NB4 (cell line): ENCODE measurements at regions not wholly inside any gene's neighbourhood (a gene's known extent, or its start where the extent isn't known, plus 50 kb on each side); places are given as distances from the start of the nearest gene placed in this dataset.
A peak's percentile ranks its signal among the peaks of the same experiment; 100 is the strongest.

Experiments
- DNase-seq: peaks from one replicate; pipeline ENCODE4 v3.0.0; 2010; ENCODE audit warnings: low read depth
- H3K4me3 ChIP-seq: one replicate; pipeline ENCODE4 v1.5.1; 2011; ENCODE audit warnings: mild to moderate bottlenecking, low read depth, low read length, moderate library complexity
- MYC ChIP-seq: IDR thresholded peaks from 2 replicates; pipeline ENCODE4 v1.6.1; 2011; ENCODE audit warnings: low read depth, low read length
- POLR2A ChIP-seq: IDR thresholded peaks from 2 replicates; pipeline ENCODE4 v1.6.1; 2011; ENCODE audit warnings: mild to moderate bottlenecking; ENCODE audit not compliant: insufficient read length; ENCODE audit errors: extremely low read depth
- TF ChIP-seq, protein P1 (sequence below): IDR thresholded peaks from 2 replicates; pipeline ENCODE4 v1.6.1; 2011; ENCODE audit warnings: low read depth, low read length
- TF ChIP-seq, protein P2 (sequence below): IDR thresholded peaks from one replicate; pipeline ENCODE4 v1.5.1; 2012; ENCODE audit warnings: low read depth, low read length

- DNase-seq = no peak
- no peak overlapping the region for H3K4me3 ChIP-seq
- TF ChIP-seq POLR2A = no peak
- TF ChIP-seq, protein P1, sequence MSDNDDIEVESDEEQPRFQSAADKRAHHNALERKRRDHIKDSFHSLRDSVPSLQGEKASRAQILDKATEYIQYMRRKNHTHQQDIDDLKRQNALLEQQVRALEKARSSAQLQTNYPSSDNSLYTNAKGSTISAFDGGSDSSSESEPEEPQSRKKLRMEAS = no peak
- TF ChIP-seq, protein P2, sequence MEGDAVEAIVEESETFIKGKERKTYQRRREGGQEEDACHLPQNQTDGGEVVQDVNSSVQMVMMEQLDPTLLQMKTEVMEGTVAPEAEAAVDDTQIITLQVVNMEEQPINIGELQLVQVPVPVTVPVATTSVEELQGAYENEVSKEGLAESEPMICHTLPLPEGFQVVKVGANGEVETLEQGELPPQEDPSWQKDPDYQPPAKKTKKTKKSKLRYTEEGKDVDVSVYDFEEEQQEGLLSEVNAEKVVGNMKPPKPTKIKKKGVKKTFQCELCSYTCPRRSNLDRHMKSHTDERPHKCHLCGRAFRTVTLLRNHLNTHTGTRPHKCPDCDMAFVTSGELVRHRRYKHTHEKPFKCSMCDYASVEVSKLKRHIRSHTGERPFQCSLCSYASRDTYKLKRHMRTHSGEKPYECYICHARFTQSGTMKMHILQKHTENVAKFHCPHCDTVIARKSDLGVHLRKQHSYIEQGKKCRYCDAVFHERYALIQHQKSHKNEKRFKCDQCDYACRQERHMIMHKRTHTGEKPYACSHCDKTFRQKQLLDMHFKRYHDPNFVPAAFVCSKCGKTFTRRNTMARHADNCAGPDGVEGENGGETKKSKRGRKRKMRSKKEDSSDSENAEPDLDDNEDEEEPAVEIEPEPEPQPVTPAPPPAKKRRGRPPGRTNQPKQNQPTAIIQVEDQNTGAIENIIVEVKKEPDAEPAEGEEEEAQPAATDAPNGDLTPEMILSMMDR = no peak
Observed at GRCh38 chr20:60481743-60482133, 523.5 kb downstream of the CDH26 start.

- DNase-seq = no peak
- no peak overlapping the region for H3K4me3 ChIP-seq
- TF ChIP-seq POLR2A (no peak), MYC (no peak)
- TF ChIP-seq, protein P2 = no peak
- TF ChIP-seq, protein P1 = no peak
Observed at GRCh38 chr20:60482221-60483008, 524.2 kb downstream of the CDH26 start.

DNA sequence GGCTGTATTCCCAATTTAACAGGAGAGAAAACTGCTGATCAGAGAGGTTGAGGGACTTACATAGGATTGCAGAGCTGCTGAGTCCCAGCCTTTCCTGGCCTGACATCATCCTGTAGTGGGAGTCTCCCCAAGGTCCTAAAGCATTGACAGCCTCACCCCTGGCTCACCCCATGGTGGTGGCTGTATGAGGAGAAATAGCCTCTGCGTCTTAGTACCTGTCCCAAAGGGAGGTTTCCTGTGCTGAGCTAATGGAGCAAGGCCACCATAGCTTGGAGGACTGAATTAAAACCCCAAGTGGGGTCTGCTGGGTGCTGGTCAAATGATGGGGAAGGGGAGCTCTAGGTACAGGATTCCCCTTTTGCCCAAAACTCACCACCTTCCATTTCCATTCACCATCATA lies 525.1 kb downstream of the CDH26 start:
- no peak for TF ChIP-seq MYC
- TF ChIP-seq, protein P1 = no peak
- TF ChIP-seq, protein P2 = no peak
- no peak for TF ChIP-seq POLR2A

DNA sequence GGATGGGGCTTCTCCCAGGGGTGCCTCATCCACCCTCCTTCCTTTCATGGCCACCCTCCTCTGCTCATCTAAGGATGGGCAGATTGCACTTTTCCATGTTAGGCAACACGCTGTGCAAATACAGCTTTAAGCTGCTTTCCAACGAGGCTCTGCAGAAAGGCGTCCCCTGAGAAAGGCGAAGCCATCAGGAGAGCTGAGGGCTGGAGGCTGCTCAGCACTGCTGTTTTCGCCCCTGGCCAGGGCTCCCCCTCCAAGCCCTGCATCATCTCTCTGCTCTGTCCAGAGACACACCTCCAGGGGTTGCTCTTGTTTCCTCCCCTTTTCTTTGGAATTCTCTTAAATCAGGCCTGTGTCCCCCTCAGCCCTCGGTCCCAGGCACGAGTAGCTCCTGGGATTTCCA lies 526.1 kb downstream of the CDH26 start:
- DNase-seq = no peak
- H3K4me3 ChIP-seq = no peak overlapping the region
- TF ChIP-seq, protein P1 = no peak
- no peak for TF ChIP-seq MYC
- TF ChIP-seq POLR2A = no peak
- TF ChIP-seq, protein P2 = no peak

More for the DNA sequence above, 525.1 kb downstream of the CDH26 start:
- DNase-seq = peak; percentile 24
- no peak overlapping the region for H3K4me3 ChIP-seq

DNA sequence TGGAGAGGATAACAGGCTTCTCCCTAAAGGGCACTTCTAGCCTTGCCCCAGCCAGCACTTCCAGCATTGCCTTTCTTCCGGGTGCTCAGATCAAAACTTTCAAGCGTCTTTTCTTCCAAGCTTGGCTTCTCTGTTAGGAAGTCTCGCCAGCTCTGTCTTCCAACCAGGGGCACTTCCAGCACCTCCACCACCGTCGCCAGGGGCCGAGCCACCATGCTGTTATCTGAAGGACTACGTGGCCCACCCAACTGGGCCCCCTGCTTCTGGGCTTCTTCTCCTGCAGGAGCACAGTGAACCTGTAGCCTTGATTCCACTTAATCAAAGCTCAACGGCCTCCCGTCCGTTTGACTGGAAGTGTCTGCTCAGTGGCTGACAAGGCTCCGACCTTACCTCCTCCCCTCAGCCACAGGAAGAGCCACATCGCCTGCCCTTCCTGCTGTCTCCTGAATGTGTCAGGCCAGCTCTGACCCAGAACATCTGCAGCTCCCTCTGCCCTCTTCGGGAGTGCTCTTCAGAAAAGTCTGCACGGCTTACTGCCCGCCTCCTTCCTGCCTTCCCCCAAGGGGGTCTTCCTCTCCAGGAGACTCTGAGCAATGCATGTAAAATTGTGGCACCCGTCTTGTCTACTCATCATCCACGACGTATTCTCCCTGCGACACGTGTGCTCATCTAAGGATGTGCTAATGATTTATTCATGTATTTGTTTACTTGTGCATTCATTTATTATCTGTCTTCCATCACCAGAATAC lies 527.0 kb downstream of the CDH26 start:
- TF ChIP-seq MYC (no peak), POLR2A (no peak)
- TF ChIP-seq, protein P1 = no peak
- TF ChIP-seq, protein P2 = no peak
- DNase-seq = peak; percentile 45
- no peak overlapping the region for H3K4me3 ChIP-seq
